Fibroblast of lung (primary cell): ENCODE measurements at regions not wholly inside any gene's neighbourhood (a gene's known extent, or its start where the extent isn't known, plus 50 kb on each side); places are given as distances from the start of the nearest gene placed in this dataset.

Experiments
- DNase-seq, 2 donors: peaks; one replicate each; pipeline versions ENCODE4 v3.0.0 to v3.0.0-alpha.2; 2010; ENCODE audit warnings: low read depth in 2 of 2
- H2AFZ ChIP-seq: 2 replicates; pipeline ENCODE4 v1.5.1; 2012; ENCODE audit warnings: low read length, control low read depth, inconsistent platforms
- H3K27ac ChIP-seq: 2 replicates; pipeline ENCODE4 v1.5.1; 2011; ENCODE audit warnings: low read length, control low read depth; ENCODE audit not compliant: insufficient read depth
- H3K27me3 ChIP-seq: 2 replicates; pipeline ENCODE4 v1.5.1; 2011; ENCODE audit warnings: mild to moderate bottlenecking, low read length; ENCODE audit not compliant: control insufficient read depth, insufficient read depth
- H3K36me3 ChIP-seq: 2 replicates; pipeline ENCODE4 v1.5.1; 2011; ENCODE audit warnings: low read length; ENCODE audit not compliant: control insufficient read depth, insufficient read depth
- H3K4me1 ChIP-seq: 2 replicates; pipeline ENCODE4 v1.5.1; 2011; ENCODE audit warnings: low read length; ENCODE audit not compliant: control insufficient read depth, insufficient read depth; ENCODE audit errors: extremely low read depth
- H3K4me2 ChIP-seq: 2 replicates; pipeline ENCODE4 v1.5.1; 2011; ENCODE audit warnings: low read length, control low read depth; ENCODE audit not compliant: insufficient read depth; ENCODE audit errors: extremely low read depth
- H3K4me3 ChIP-seq, 4 experiments: fragments of 200-600 bp in 1 of 4; sonication (generic) in 1 of 4; replicated peaks in 1 of 4; 2 replicates each; pipeline ENCODE4 v1.5.1; 2011 to 2016; ENCODE audit warnings: low read length in 4 of 4, low read depth in 3 of 4, mild to moderate bottlenecking in 3 of 4, control low read depth in 2 of 4, inconsistent platforms in 1 of 4, mixed read lengths in 1 of 4; ENCODE audit not compliant: insufficient read depth in 1 of 4; ENCODE audit errors: control extremely low read depth in 1 of 4
- H3K79me2 ChIP-seq: 2 replicates; pipeline ENCODE4 v1.5.1; 2012; ENCODE audit warnings: mild to moderate bottlenecking, low read length, inconsistent platforms; ENCODE audit not compliant: control insufficient read depth, insufficient read depth
- H3K9ac ChIP-seq: 2 replicates; pipeline ENCODE4 v1.5.1; 2011; ENCODE audit warnings: mild to moderate bottlenecking, low read length, control low read depth; ENCODE audit not compliant: insufficient read depth
- H3K9me3 ChIP-seq: 2 replicates; pipeline ENCODE4 v1.5.1; 2012; ENCODE audit warnings: low read depth, low read length; ENCODE audit not compliant: control insufficient read depth, insufficient read depth
- H4K20me1 ChIP-seq: 2 replicates; pipeline ENCODE4 v1.5.1; 2011; ENCODE audit warnings: low read length; ENCODE audit not compliant: control insufficient read depth, insufficient read depth; ENCODE audit errors: extremely low read depth
- EZH2 ChIP-seq: IDR thresholded peaks from 2 replicates; pipeline ENCODE4 v1.5.1; 2012; ENCODE audit warnings: low read length, control low read depth, mild to moderate bottlenecking; ENCODE audit errors: missing control alignments
- TF ChIP-seq, protein P1 (sequence below), 2 donors: IDR thresholded peaks in 1 of 2; conservative IDR thresholded peaks in 1 of 2; 1 replicate in 1 of 2; 2 replicates in 1 of 2; pipeline ENCODE4 v1.5.1; 2011 to 2012; ENCODE audit warnings: low read length in 2 of 2, control low read depth in 1 of 2, inconsistent platforms in 1 of 2, low read depth in 1 of 2, mild to moderate bottlenecking in 1 of 2

DNA sequence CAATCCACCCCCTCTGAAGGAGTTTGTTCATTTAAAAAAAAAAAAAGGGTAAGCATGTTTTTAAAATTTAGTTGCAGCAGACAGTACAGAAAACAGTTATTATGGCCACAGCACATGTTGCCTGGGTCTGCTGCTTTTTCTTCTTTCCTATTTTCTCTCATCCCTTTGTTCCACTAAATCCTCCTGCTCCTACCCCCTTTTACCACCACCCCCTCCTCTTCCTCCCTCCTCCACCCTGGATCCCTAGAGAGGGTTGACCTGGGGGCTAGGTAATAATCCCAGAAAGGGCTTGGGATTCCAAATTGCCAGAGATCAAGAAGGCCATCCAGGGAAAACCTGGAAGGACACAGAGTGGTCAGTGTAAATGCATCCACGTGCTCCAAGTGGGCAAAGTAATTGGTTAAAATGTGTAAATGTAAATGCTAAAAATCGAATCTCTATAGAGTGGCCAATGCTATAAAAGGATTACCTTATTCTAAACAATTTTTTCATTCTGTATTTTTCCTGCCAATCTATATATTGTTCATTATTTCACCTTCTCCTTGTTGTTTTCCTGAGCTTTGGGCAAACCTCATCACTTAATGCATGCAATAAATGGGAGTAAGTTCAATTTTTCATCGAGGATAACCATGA, 89.0 kb upstream of the PIK3CG start:
- Histone ChIP-seq H3K4me3 (no peak overlapping the region), H2AFZ (no peak overlapping the region)

DNA sequence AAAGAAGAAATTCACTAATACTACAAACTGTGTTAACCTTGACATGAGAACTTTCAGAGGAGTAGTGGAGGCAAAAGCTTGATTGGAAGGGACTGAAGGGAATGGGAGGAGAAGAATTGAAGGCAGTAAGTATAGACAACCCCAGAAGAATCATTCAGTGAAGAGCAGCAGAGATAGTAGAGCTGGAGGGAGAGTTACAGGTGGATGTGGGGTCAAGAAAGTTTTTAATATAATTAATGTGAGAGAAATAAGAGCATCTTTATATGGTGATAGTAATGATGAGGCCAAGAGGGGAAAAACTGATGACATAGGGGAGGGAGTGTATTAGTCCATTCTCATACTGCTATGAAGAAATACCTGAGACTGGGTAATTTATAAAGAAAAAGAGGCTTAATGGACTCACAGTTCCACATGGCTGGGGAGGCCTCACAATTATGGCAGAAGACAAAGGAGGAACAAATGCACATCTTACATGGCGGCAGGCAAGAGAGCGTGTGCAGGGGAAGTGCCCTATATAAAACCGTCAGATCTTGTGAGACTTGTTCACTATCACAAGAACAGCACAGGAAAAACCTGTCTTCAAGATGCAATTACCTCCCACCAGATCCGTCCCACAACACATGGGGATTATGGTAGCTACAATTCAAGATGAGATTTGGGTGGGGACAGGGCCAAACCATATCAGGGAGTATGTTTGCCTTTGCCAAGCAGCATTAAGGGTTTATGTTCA, 88.3 kb upstream of the PIK3CG start:
- H3K27me3 ChIP-seq: no peaks in the 10 kb centered on the region
- no peaks in the 10 kb centered on the region for H3K36me3 ChIP-seq
- no peak overlapping the region for H2AFZ ChIP-seq
- H4K20me1 ChIP-seq: no peaks in the 10 kb centered on the region
- TF ChIP-seq, protein P1, sequence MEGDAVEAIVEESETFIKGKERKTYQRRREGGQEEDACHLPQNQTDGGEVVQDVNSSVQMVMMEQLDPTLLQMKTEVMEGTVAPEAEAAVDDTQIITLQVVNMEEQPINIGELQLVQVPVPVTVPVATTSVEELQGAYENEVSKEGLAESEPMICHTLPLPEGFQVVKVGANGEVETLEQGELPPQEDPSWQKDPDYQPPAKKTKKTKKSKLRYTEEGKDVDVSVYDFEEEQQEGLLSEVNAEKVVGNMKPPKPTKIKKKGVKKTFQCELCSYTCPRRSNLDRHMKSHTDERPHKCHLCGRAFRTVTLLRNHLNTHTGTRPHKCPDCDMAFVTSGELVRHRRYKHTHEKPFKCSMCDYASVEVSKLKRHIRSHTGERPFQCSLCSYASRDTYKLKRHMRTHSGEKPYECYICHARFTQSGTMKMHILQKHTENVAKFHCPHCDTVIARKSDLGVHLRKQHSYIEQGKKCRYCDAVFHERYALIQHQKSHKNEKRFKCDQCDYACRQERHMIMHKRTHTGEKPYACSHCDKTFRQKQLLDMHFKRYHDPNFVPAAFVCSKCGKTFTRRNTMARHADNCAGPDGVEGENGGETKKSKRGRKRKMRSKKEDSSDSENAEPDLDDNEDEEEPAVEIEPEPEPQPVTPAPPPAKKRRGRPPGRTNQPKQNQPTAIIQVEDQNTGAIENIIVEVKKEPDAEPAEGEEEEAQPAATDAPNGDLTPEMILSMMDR (conservative IDR thresholded peaks at IDR 0.05 in 1 of 2, IDR thresholded peaks at IDR 0.05 in 1 of 2; ENCODE audit: low read depth in 1 of 2, low read length in 2 of 2): no peak
- TF ChIP-seq EZH2: no peak
- no peak for DNase-seq
- H3K27ac ChIP-seq: no peak overlapping the region
- no peak overlapping the region for H3K9ac ChIP-seq
- no peaks in the 10 kb centered on the region for H3K79me2 ChIP-seq
- no peak overlapping the region for H3K4me2 ChIP-seq
- H3K4me3 ChIP-seq: no peak overlapping the region
- peaks cover 13% of the 10 kb centered on the region for H3K4me1 ChIP-seq
- H3K9me3 ChIP-seq: no peaks in the 10 kb centered on the region

More for the DNA sequence above, 89.0 kb upstream of the PIK3CG start:
- peak overlapping the region; percentile 25 for H3K4me2 ChIP-seq
- DNase-seq: no peak
- no peaks in the 10 kb centered on the region for H4K20me1 ChIP-seq
- H3K27me3 ChIP-seq: no peaks in the 10 kb centered on the region
- no peak overlapping the region for H3K9ac ChIP-seq
- no peaks in the 10 kb centered on the region for H3K9me3 ChIP-seq
- H3K36me3 ChIP-seq: no peaks in the 10 kb centered on the region
- TF ChIP-seq EZH2: no peak
- TF ChIP-seq, protein P1 (conservative IDR thresholded peaks at IDR 0.05 in 1 of 2, IDR thresholded peaks at IDR 0.05 in 1 of 2; ENCODE audit: low read depth in 1 of 2, low read length in 2 of 2): no peak
- H3K27ac ChIP-seq: peak overlapping the region; percentile 80
- H3K4me1 ChIP-seq: peaks cover 13% of the 10 kb centered on the region
- H3K79me2 ChIP-seq: no peaks in the 10 kb centered on the region

DNA sequence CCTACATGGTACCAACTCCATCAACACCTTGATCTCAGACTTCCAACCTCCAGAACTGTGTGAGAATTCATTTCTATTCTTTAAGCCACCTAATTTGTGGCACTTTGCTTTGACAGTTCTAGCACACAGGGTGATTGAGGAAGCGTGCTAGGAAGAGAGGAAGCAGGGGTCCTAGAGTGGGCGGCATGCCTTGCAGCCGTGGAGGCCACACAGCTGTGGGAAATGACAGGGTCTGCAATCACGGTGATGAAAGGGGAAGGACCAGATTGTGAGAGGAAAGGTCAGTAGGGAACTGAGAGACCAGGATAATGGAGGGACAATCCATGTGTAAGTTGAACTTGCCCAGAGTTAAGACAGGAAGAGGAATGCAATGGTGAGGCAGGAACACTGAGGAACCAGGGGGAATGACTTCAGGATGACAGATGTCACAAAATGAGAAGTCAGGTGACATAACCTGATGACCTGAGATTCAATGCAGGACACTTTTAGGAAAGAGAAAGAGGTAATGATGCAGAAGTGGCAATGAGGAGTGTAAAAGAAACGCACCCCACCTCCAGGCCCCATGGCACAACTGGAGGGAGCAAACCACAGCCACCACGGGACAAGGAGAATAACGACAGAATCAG, 87.3 kb upstream of the PIK3CG start:
- no peak for TF ChIP-seq EZH2
- TF ChIP-seq, protein P1 (conservative IDR thresholded peaks at IDR 0.05 in 1 of 2, IDR thresholded peaks at IDR 0.05 in 1 of 2; ENCODE audit: low read depth in 1 of 2, low read length in 2 of 2): no peak
- no peak overlapping the region for H3K27ac ChIP-seq
- H3K4me2 ChIP-seq: no peak overlapping the region
- H3K4me3 ChIP-seq: no peak overlapping the region
- H3K27me3 ChIP-seq: no peaks in the 10 kb centered on the region
- H3K9ac ChIP-seq: no peak overlapping the region
- no peak overlapping the region for H2AFZ ChIP-seq
- H3K4me1 ChIP-seq: peaks cover 11% of the 10 kb centered on the region
- H4K20me1 ChIP-seq: no peaks in the 10 kb centered on the region
- H3K79me2 ChIP-seq: no peaks in the 10 kb centered on the region
- no peaks in the 10 kb centered on the region for H3K36me3 ChIP-seq
- no peaks in the 10 kb centered on the region for H3K9me3 ChIP-seq
- no peak for DNase-seq
